Peyer's patch (tissue), 4 donors: ENCODE measurements at regions not wholly inside any gene's neighbourhood (a gene's known extent, or its start where the extent isn't known, plus 50 kb on each side); places are given as distances from the start of the nearest gene placed in this dataset.
"Not testable (repeated sequence)": the region's sequence is repeated elsewhere in the genome, so short reads cannot be mapped to it uniquely, and the experiment has no call there.

ENCODE experiments used
- CTCF ChIP-seq, 6 experiments: fragments of 450-650 bp in 4 of 6; fragments of 200-600 bp in 2 of 6; sonication (generic) in 1 of 6; IDR thresholded peaks; one replicate each; pipeline ENCODE4 v1.5.1; 2017 to 2019; ENCODE audit warnings: antibody characterized with exemption in 6 of 6, mild to moderate bottlenecking in 3 of 6, moderate library complexity in 1 of 6
- POLR2A ChIP-seq, 2 donors: fragments of 450-650 bp; IDR thresholded peaks; one replicate each; pipeline ENCODE4 v1.5.1; 2017; ENCODE audit warnings: antibody characterized with exemption in 2 of 2, mild to moderate bottlenecking in 2 of 2, moderate library complexity in 2 of 2

- TF ChIP-seq CTCF, POLR2A (IDR thresholded peaks at IDR 0.05): not testable (repeated sequence)
Observed at GRCh38 chr5:177856474-177856873, 73.8 kb upstream of the FAM153A start.
